HepG2 (cell line): ENCODE measurements at regions not wholly inside any gene's neighbourhood (a gene's known extent, or its start where the extent isn't known, plus 50 kb on each side); places are given as distances from the start of the nearest gene placed in this dataset.

Experiments used
- ATAC-seq: fragments of 200-7000 bp; cut with Tn5 transposase; 3 replicates; pipeline ENCODE4 v1.9.1; 2020; ENCODE audit warnings: mild to moderate bottlenecking, moderate library complexity
- BruUV-seq: library from RNA; stranded (reverse); fragments of 400-500 nt; replicated peaks from 2 replicates; lab custom pipeline; 2021; lab: Mats Ljungman, UMichigan
- CTCF ChIA-PET: fragments of 300-600 bp; formaldehyde crosslinking; extraction: SDS; loops from one replicate; lab custom pipeline; 2021; ENCODE audit warnings: low total read pairs, inconsistent platforms, low intra/inter-chr PET ratio; lab: Yijun Ruan, JAX
- POLR2A ChIA-PET: fragments of 350-600 bp; sonication (Branson Sonifier 250); formaldehyde crosslinking; loops from one replicate; lab custom pipeline; 2020; ENCODE audit warnings: antibody characterized with exemption, inconsistent platforms; lab: Yijun Ruan, JAX
- DNase-seq: peaks from one replicate; pipeline ENCODE4 v3.0.0-alpha.2; 2015; ENCODE audit warnings: low spot score
- FAIRE-seq: peaks from 3 replicates; lab custom pipeline; 2011; peaks lifted over from hg19 to GRCh38; lab: Jason Lieb, UNC
- H2AFZ ChIP-seq: one replicate; pipeline ENCODE4 v1.6.1; 2011; ENCODE audit warnings: low read length, inconsistent platforms
- H3K27ac ChIP-seq: fragments of 300-600 bp; 3 replicates; pipeline ENCODE4 v1.8.0; 2011; ENCODE audit warnings: mixed run types, mild to moderate bottlenecking, mixed read lengths, low read length, inconsistent platforms; ENCODE audit not compliant: insufficient read depth; ENCODE audit errors: extremely low read length
- H3K27me3 ChIP-seq, 2 experiments: fragments of 200-600 bp in 1 of 2; 2 replicates in 1 of 2; 3 replicates in 1 of 2; pipeline versions ENCODE4 v1.6.0 to v1.8.0; 2011; ENCODE audit warnings: low read length in 2 of 2, mild to moderate bottlenecking in 2 of 2, moderate library complexity in 2 of 2, inconsistent platforms in 1 of 2; ENCODE audit not compliant: insufficient read depth in 2 of 2, control insufficient read depth in 1 of 2
- H3K36me3 ChIP-seq, 2 experiments: fragments of 200-600 bp in 1 of 2; replicated peaks in 1 of 2; 2 replicates in 1 of 2; 3 replicates in 1 of 2; pipeline versions ENCODE4 v1.5.1 to v1.8.0; 2011; ENCODE audit warnings: low read length in 2 of 2, inconsistent platforms in 1 of 2; ENCODE audit not compliant: insufficient read depth in 2 of 2, control insufficient read depth in 1 of 2
- H3K4me1 ChIP-seq: 2 replicates; pipeline ENCODE4 v1.5.1; 2012; ENCODE audit warnings: low read length, inconsistent platforms; ENCODE audit not compliant: insufficient read depth
- H3K4me2 ChIP-seq: 2 replicates; pipeline ENCODE4 v1.6.0; 2011; ENCODE audit warnings: low read depth, low read length, inconsistent platforms
- H3K4me3 ChIP-seq, 3 experiments: fragments of 200-600 bp in 1 of 3; sonication (generic), shearing (Covaris generic) in 1 of 3; replicated peaks in 1 of 3; 2 replicates each; pipeline ENCODE4 v1.5.1; 2011 to 2016; ENCODE audit warnings: low read length in 3 of 3, inconsistent platforms in 2 of 3, low read depth in 2 of 3, mild to moderate bottlenecking in 2 of 3, control low read depth in 1 of 3, mixed read lengths in 1 of 3; ENCODE audit not compliant: insufficient read depth in 1 of 3
- H3K79me2 ChIP-seq: one replicate; pipeline ENCODE4 v1.6.1; 2011; ENCODE audit warnings: low read length, inconsistent platforms; ENCODE audit not compliant: insufficient read depth
- H3K9ac ChIP-seq: 2 replicates; pipeline ENCODE4 v1.6.0; 2011; ENCODE audit warnings: mild to moderate bottlenecking, low read depth, low read length, inconsistent platforms; ENCODE audit not compliant: insufficient read depth
- H3K9me3 ChIP-seq: 2 replicates; pipeline ENCODE4 v1.5.1; 2012; ENCODE audit warnings: mild to moderate bottlenecking, low read length
- H4K20me1 ChIP-seq: 2 replicates; pipeline ENCODE4 v1.6.0; 2011; ENCODE audit warnings: inconsistent platforms, mild to moderate bottlenecking, low read length, moderate library complexity; ENCODE audit not compliant: insufficient read depth
- ADNP ChIP-seq: sonication (generic); formaldehyde crosslinking; IDR thresholded peaks from 2 replicates; pipeline ENCODE4 v1.4.0; 2020; ENCODE audit warnings: missing genetic modification reagents
- CBFB ChIP-seq: sonication (generic); formaldehyde crosslinking; IDR thresholded peaks from 2 replicates; pipeline ENCODE4 v1.4.0; 2020; ENCODE audit warnings: missing genetic modification reagents
- CC2D1A ChIP-seq: sonication (generic); formaldehyde crosslinking; IDR thresholded peaks from 2 replicates; pipeline ENCODE4 v1.8.1; 2023; ENCODE audit warnings: mild to moderate bottlenecking, missing genetic modification reagents
- CENPX ChIP-seq: sonication (generic); formaldehyde crosslinking; IDR thresholded peaks from 2 replicates; pipeline ENCODE4 v1.9.0; 2021; ENCODE audit warnings: mild to moderate bottlenecking, missing genetic modification reagents, moderate library complexity
- CREBL2 ChIP-seq: sonication (generic); formaldehyde crosslinking; IDR thresholded peaks from 2 replicates; pipeline ENCODE4 v1.8.1; 2023; ENCODE audit warnings: missing genetic modification reagents, mild to moderate bottlenecking, borderline replicate concordance
- FOXK1 ChIP-seq: sonication (generic); formaldehyde crosslinking; IDR thresholded peaks from 2 replicates; pipeline ENCODE4 v1.4.0; 2020; ENCODE audit warnings: low read depth, missing genetic modification reagents, borderline replicate concordance
- HDAC1 ChIP-seq: sonication (generic); formaldehyde crosslinking; IDR thresholded peaks from 2 replicates; pipeline ENCODE4 v1.5.1; 2020; ENCODE audit warnings: mild to moderate bottlenecking, missing genetic modification reagents
- KDM5A ChIP-seq: fragments of 200-600 bp; sonication (generic); IDR thresholded peaks from 2 replicates; pipeline ENCODE4 v1.7.0; 2018; ENCODE audit warnings: antibody characterized with exemption, mild to moderate bottlenecking, low read length, borderline replicate concordance
- MIER2 ChIP-seq: IDR thresholded peaks from 2 replicates; pipeline ENCODE4 v1.6.1; 2016; ENCODE audit warnings: missing biosample characterization, missing genetic modification reagents
- NRL ChIP-seq: sonication (generic); formaldehyde crosslinking; IDR thresholded peaks from 2 replicates; pipeline ENCODE4 v1.5.0; 2020; ENCODE audit warnings: missing genetic modification reagents, mild to moderate bottlenecking, moderate library complexity, borderline replicate concordance
- SSRP1 ChIP-seq: IDR thresholded peaks from 2 replicates; pipeline ENCODE4 v1.6.1; 2016; ENCODE audit warnings: control low read depth
- ZBTB25 ChIP-seq: IDR thresholded peaks from 2 replicates; pipeline ENCODE4 v1.6.1; 2018; ENCODE audit warnings: missing genetic modification reagents
- ZBTB33 ChIP-seq: sonication (generic); formaldehyde crosslinking; IDR thresholded peaks from 2 replicates; pipeline ENCODE4 v1.4.0; 2020; ENCODE audit warnings: missing genetic modification reagents
- ZNF329 ChIP-seq: sonication (generic); formaldehyde crosslinking; IDR thresholded peaks from 2 replicates; pipeline ENCODE4 v1.9.0; 2021; ENCODE audit warnings: low read depth, mild to moderate bottlenecking, missing genetic modification reagents
- ZNF513 ChIP-seq: sonication (generic); formaldehyde crosslinking; conservative IDR thresholded peaks from 2 replicates; pipeline ENCODE4 v1.5.0; 2020; ENCODE audit warnings: missing genetic modification reagents
- ZNF639 ChIP-seq: conservative IDR thresholded peaks from 2 replicates; pipeline ENCODE4 v1.6.1; 2018; ENCODE audit warnings: missing genetic modification reagents
- WGBS: methylation state at CpG from one replicate; pipeline ENCODE4 v1.1.6; 2017; ENCODE audit warnings: low lambda C conversion rate; 5-methylcytosine and 5-hydroxymethylcytosine counted together
- in situ Hi-C: cut with HindIII; loops from 2 replicates; pipeline ENCODE4 v1.10.0; 2017; ENCODE audit warnings: low pct_unique_long_range_greater_than_20kb; ENCODE audit not compliant: extremely low pct_ligation_motif_present
- intact Hi-C: fragments of 100-400 bp; cut with micrococcal nuclease; formaldehyde crosslinking; loops from one replicate; pipeline ENCODE4 v1.10.0; 2022; ENCODE audit not compliant: unreplicated experiment

GRCh38 chr12:84034871-84035270 lies 877.7 kb downstream of the SLC6A15 start:
- Histone ChIP-seq H3K9me3 (peaks cover 16% of the 10 kb centered on the region), H3K4me3 (no peak overlapping the region), H3K4me1 (no peaks in the 10 kb centered on the region), H3K4me2 (no peak overlapping the region), H4K20me1 (no peaks in the 10 kb centered on the region), H3K27me3 (no peaks in the 10 kb centered on the region), H2AFZ (no peak overlapping the region), H3K36me3 (no peaks in the 10 kb centered on the region), H3K9ac (no peak overlapping the region), H3K27ac (no peak overlapping the region), H3K79me2 (no peaks in the 10 kb centered on the region)
- no TSS peak for BruUV-seq
- in situ Hi-C loops: no loop called here
- no peak for FAIRE-seq
- CTCF ChIA-PET: no interaction called here
- intact Hi-C loops: no loop called here
- TF ChIP-seq ADNP (CRISPR knock-in tag) (no peak), SSRP1 (CRISPR knock-in tag) (no peak), ZBTB25 (CRISPR knock-in tag) (no peak), ZNF329 (CRISPR knock-in tag) (no peak), CENPX (CRISPR knock-in tag) (no peak), HDAC1 (CRISPR knock-in tag) (no peak), CREBL2 (CRISPR knock-in tag) (no peak), FOXK1 (no peak), KDM5A (no peak), MIER2 (CRISPR knock-in tag) (no peak), CC2D1A (CRISPR knock-in tag) (no peak), ZNF513 (CRISPR knock-in tag) (no peak), ZBTB33 (CRISPR knock-in tag) (no peak), CBFB (CRISPR knock-in tag) (no peak), NRL (CRISPR knock-in tag) (no peak), ZNF639 (no peak)
- 7% methylated on average over 2 of the region's 2 CpGs for WGBS
- ATAC-seq: no peak
- no peak for DNase-seq
- POLR2A ChIA-PET: no interaction called here
